GM19324 (cell line): ENCODE measurements at regions not wholly inside any gene's neighbourhood (a gene's known extent, or its start where the extent isn't known, plus 50 kb on each side); places are given as distances from the start of the nearest gene placed in this dataset.

Source experiments
- ATAC-seq: cut with Tn5 transposase; IDR thresholded peaks from one replicate; pipeline ENCODE4 v1.9.1; 2021; ENCODE audit warnings: mild to moderate bottlenecking, moderate library complexity; ENCODE audit not compliant: unreplicated experiment, low FRiP score

GRCh38 chr7:47149208-47149839, 432.6 kb downstream of the TNS3 start:
- ATAC-seq, result peak; percentile 56

DNA sequence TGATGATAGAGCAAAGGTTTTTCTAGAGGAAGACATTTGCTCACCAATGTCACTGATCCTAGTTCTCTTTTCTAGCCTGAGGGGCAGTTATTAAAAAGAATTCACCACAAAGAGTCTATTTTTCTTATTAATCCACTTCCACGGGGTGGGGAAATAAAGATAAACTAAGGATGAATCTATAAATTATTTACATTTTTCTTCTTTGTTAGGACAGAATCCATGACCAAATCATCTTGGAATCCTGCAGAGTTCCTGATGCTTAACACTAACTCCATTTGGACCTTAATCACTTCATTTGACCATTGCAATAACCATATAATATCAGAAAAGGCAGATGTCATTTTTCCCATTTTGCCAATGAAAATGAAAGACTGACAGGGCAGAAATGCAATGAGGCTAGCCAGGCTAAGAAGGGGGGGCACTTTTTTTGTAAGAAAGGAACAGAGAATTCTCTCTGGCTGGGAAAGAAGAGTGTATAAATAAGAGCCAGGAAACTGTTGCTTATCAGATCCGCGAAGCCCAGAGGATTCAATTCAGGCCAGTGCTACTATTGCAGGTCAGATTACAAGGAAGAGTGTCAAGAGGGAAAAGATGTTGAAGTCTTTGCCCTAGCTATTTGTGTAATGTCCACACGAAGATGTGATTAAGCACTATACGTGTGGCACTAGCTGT, 433.2 kb downstream of the TNS3 start:
- ATAC-seq, result no peak

GRCh38 chr7:47147213-47147631, 434.7 kb downstream of the TNS3 start:
- ATAC-seq, result no peak

- no peak for ATAC-seq
Observed at GRCh38 chr7:47145982-47146381, 435.9 kb downstream of the TNS3 start.

DNA sequence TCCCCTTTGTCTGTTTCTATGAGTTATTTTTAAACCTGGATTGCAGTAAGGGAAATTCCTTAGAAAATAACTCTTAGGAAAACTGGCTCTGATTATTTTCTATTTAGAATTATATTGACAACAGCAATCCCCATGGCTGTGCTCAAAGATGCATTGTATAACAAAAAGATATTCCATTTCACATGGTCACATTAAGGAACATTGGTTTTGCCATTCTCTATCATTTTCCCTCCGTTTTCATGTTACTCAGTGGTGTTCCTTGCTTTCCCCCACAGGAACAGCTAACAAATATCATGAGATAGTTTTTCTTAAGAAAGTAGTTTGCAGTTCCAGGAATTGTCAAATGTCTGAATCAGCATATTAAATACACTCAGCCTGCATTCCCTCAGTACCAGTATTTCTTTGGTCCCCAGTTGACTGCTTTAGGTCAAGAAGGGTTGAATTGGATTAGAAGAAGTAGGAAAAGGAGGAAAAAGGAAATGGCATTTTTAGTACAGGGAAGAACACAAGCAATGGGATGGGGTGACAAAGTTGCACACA, 436.7 kb downstream of the TNS3 start:
- ATAC-seq, result no peak

DNA sequence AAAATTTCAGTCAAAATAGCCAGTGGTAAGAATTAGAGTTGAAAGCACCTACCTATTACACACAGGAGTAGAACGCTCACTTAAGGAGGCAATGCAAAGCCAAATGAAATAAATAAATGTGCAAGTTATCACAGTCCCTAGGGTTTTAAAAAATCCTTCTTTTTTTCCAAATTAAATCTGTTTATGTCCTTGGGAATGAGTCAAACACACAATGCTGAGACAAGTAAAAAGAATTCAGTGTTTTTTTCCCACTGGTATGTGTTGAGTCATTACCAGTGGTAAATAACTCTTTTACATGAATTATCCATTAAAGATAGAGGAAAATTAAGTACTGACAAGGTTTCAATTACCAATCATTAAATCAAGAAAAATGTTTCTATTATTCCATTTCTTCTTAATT, 438.6 kb downstream of the TNS3 start:
- ATAC-seq, result no peak

DNA sequence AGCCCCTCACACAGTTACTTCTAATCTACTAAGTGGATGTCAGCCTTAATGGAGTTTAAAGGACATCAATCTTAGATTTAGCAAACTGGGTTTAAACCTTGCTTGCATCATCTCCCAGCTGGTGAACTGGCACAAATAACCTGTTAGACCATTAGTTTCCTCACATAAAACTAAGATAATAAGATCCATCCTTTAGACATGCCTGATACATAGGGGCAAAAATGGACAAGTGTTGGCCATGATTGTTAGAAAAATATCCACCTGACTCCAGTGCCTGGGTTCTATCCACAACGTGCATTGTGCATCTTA, 439.1 kb downstream of the TNS3 start:
- no peak for ATAC-seq

DNA sequence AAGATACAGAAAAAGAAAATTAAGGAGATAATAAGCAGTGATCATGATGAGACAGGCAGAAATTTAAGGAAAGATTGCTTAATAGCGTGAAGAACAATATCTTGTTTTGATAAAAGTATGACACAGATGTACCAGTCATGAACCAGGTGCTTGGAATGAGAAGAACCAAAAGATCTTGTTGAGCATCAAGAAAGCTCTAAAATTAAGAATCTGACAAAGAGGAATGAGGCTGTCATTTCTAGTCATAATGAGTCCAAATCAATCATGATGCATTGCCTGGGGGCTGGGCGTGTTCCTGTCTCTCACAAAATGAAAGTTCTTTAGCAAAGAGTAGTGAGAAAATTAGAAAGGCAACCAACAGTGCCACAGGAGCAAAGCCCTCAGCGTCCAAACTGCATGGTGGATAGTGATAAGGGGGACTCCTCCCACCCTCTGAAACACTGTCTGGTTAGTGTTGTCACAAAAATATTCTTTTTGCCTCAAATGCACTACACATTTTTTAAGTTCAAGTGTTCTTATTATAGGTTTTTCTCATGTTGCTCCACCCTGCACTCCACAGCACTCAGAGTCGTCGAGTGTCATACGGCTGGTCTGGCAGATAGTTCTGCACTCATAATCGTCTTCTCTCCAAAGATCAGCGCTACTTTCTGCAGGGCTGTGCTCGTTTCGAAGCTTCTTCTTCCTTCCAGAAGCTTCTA, 439.6 kb downstream of the TNS3 start:
- ATAC-seq, result no peak

GRCh38 chr7:47132471-47132870, 449.4 kb downstream of the TNS3 start:
- ATAC-seq, result no peak

DNA sequence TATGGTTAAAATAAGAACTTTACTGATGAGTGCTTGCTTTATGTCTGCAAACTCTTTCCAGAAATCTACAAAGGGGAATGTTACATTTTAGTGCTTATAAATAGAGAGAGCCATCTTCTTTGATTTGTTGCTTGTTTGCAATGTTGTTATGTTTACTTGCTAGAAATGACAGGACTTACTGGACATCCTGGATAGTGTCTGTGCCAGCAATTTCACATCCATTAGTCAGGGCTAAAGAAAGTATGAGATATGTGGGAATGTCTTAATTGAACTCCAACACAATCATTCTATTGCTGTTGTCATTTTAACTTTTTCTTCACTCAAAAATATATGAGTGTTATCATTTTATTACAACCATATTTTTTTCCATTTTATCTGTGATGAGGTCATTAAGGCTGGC, 453.2 kb downstream of the TNS3 start:
- no peak for ATAC-seq

- ATAC-seq, result no peak
Observed at GRCh38 chr7:47125529-47125928, 456.4 kb downstream of the TNS3 start.

DNA sequence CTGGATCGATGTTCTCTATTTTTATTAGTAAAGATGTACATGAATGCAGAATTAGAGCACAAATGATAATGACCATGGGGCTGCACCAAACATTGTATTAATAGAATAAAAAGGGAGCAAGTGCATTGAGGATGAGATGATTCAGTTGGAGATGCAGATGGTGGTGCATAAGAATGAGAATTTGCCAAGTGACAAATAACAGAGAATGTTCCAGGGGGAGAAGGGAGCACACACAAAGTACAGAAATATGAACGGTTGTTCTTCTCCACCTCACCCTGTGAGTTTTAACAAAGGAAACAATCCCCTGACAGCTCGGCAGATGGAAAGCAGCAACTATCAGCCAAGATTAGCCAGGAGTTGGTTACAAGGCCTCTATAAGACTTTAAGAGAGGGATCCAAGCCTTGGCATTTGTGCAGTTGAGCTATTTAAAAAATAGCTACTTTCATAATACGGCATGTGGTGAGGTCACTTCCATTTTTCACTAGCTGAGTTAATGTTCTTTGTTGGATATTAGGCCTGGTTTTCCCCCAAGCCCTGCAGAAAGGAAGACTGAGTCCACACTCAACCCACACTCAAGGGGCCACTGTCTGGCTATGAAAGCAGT, 462.5 kb downstream of the TNS3 start:
- ATAC-seq, result no peak

DNA sequence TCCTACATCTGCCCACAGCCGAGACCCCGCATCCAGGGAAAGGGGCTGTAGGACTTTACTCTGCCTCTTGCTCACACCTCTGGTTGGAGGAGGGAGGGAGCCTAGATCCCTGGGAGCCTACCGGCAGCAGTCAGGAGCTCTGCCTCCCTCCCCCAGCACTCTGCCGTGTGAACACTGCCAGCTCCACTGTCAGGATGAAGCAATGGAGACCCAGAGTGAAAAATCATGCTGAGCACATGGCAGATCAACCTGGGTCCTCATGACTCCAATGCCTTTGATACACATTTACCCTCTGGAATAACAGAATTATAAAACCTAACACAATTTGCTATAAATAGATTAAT, 477.7 kb downstream of the TNS3 start:
- ATAC-seq, result no peak

DNA sequence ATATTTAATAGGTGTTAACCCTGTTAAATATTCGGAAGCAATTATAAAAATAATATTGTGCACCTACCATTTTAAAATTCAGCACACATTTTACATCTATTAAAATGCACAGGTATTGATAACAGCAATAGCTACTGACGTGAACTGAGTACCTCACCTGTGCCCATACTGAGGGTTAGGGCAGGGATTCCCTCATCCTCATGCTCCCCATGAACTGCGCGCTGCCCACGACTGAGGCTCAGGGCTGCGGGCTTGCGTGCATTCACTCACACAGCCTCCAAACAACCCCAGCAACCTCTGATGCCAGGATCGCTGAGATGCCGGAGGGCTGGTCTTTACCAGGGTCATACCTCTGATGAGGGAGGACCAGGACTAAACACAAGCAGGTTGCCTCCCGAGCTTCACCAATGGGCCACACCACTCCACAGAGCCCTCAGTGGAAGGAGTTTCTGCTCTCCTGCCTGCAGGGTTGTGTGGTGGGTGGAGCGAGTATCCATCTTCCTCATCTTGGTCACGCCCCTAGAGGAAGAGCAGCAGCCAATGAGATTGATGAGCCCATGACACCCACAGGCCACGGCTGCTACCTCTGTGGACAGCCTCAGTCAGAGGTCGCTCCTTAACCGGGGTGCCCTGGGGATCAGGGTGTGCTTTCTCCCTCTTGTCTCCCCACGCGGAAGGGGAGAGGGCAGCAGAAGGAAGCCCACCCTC, 478.3 kb downstream of the TNS3 start:
- ATAC-seq, result no peak

- ATAC-seq, result no peak
Observed at GRCh38 chr7:47102331-47102841, 479.5 kb downstream of the TNS3 start.

GRCh38 chr7:47100817-47101435, 481.0 kb downstream of the TNS3 start:
- no peak for ATAC-seq

DNA sequence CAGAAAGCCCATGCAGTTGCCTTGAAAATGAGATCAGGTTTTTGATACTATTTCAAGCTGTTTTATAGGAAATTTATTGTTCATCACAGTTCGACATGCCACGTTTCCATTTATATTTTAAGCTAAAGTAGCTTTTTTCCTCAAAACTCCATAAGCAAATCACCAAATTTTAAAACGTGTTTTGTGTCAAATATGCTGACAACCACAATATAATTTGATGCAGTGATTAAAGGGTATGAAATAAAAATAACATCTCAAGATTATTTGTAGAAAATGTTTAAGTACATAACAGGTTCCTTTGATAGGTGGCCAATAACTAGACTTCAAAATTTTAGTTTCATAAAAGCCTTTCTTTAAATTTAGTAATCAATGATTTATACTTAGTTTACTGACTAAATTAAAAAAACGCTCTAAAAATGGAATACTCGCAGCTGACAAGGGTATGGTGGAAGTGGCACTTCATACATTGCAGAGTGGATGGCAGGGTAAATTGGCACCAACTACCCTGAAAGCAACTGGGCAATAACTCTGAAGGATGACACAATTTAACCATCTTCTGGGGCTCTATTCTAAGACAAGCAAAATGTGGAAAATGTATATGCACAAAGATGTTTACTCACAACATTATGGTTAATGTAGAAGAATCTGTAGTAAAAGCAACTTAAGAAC, 481.6 kb downstream of the TNS3 start:
- ATAC-seq, result no peak

GRCh38 chr7:47097431-47097830, 484.5 kb downstream of the TNS3 start:
- ATAC-seq, result no peak

DNA sequence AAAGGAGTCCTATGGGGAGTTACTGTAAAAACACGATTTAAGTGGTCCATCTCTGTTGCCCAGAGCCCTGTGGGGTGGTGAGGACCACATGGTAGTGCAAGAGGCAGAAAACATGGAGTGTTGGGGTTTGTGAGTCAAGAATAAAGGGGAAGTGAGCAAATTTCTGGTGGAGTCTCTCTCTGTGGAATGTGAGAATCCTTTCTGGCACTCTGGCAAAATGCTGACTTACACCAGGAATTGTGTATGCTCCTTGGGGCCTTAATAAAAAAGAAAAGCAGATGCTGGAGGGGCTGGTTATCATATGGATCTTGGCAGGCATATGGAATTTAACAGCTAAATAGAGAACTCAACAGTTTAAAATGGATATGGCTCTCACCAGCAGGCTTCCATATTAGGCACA, 486.0 kb downstream of the TNS3 start:
- no peak for ATAC-seq

GRCh38 chr7:47094462-47094861, 487.4 kb downstream of the TNS3 start:
- ATAC-seq, result no peak
